ENCODE measurements at regions not wholly inside any gene's neighbourhood (a gene's known extent, or its start where the extent isn't known, plus 50 kb on each side); places are given as distances from the start of the nearest gene placed in this dataset.

GRCh38 chr16:27720731-27721530 lies 171.0 kb downstream of the KATNIP start:
- no peak for DNase-seq

- peak; percentile 9 for DNase-seq
Measured at GRCh38 chr16:27721531-27722181, 171.7 kb downstream of the KATNIP start.

- DNase-seq = no peak
Measured at GRCh38 chr16:27722207-27722606, 172.3 kb downstream of the KATNIP start.

GRCh38 chr16:27722892-27723450 lies 173.0 kb downstream of the KATNIP start:
- no peak for DNase-seq

- DNase-seq = no peak
Measured at GRCh38 chr16:27723711-27724481, 174.0 kb downstream of the KATNIP start.

- no peak for DNase-seq
Measured at GRCh38 chr16:27724482-27725235, 174.7 kb downstream of the KATNIP start.

GRCh38 chr16:27725236-27726000 lies 175.5 kb downstream of the KATNIP start:
- DNase-seq = no peak

- no peak for DNase-seq
Measured at GRCh38 chr16:27726621-27727261, 176.8 kb downstream of the KATNIP start.

- DNase-seq = no peak
Measured at GRCh38 chr16:27727941-27728340, 178.0 kb downstream of the KATNIP start.

- DNase-seq = no peak
Measured at GRCh38 chr16:27728691-27729090, 178.7 kb downstream of the KATNIP start.

- DNase-seq = no peak
Measured at GRCh38 chr16:27729516-27730304, 179.8 kb downstream of the KATNIP start.

- DNase-seq = no peak
Measured at GRCh38 chr16:27730661-27731210, 180.8 kb downstream of the KATNIP start.

GRCh38 chr16:27735031-27735430 lies 185.1 kb downstream of the KATNIP start:
- DNase-seq = no peak

GRCh38 chr16:27736431-27736830 lies 186.5 kb downstream of the KATNIP start:
- DNase-seq = no peak

- no peak for DNase-seq
Measured at GRCh38 chr16:27737513-27737912, 187.6 kb downstream of the KATNIP start.

All from NCI-H2227 treated with DMSO at 0.1 percent for 48 hours (cell line).